ENCODE measurements at regions not wholly inside any gene's neighbourhood (a gene's known extent, or its start where the extent isn't known, plus 50 kb on each side); places are given as distances from the start of the nearest gene placed in this dataset.

DNA sequence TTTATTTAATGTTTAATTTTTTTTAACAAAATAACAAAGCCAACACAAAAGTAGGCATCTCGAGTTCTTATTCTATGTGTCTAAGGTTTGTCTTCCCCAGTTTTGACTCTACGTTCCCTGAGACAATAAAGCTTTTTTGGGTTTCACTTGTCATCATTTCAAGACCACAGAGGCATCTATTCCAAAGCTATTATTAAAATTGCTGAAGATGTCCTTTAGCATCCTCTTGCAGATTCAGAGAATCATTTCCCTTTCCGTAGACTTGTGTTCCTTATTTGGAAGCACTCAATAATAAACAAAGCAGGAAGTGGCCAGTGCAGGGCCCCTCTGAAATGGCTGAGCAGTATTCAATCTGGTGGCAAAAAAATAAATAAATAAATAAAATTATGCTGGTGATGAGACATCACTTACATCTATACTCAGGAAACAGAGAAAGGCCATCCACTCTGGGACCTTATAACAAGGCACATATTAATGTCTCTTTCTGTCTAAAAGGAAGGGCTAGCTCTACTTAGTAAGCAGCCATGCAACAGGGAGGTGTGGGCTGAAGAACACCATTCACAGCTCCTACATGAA is 362.3 kb downstream of the WDR72 start:
- H3K27me3 ChIP-seq: no peaks in the 10 kb centered on the region
- TF ChIP-seq CTCF (IDR thresholded peaks at IDR 0.05): no peak
- no peak for DNase-seq (ENCODE audit: low spot score in 2 of 2)
- H3K4me3 ChIP-seq: no peak overlapping the region
- no peaks in the 10 kb centered on the region for H3K36me3 ChIP-seq
- intact Hi-C loops (cut with DNase I): no loop called here
- H3K27ac ChIP-seq: no peak overlapping the region
- no peaks in the 10 kb centered on the region for H3K4me1 ChIP-seq
- no peaks in the 10 kb centered on the region for H3K9me3 ChIP-seq

GRCh38 chr15:53395871-53396270 is 363.6 kb downstream of the WDR72 start:
- no peaks in the 10 kb centered on the region for H3K27me3 ChIP-seq
- intact Hi-C loops (cut with DNase I): no loop called here
- no peaks in the 10 kb centered on the region for H3K4me1 ChIP-seq
- DNase-seq (ENCODE audit: low spot score in 2 of 2): no peak
- H3K36me3 ChIP-seq: no peaks in the 10 kb centered on the region
- H3K9me3 ChIP-seq: no peaks in the 10 kb centered on the region
- no peak overlapping the region for H3K4me3 ChIP-seq
- no peak for TF ChIP-seq CTCF (IDR thresholded peaks at IDR 0.05)
- no peak overlapping the region for H3K27ac ChIP-seq

DNA sequence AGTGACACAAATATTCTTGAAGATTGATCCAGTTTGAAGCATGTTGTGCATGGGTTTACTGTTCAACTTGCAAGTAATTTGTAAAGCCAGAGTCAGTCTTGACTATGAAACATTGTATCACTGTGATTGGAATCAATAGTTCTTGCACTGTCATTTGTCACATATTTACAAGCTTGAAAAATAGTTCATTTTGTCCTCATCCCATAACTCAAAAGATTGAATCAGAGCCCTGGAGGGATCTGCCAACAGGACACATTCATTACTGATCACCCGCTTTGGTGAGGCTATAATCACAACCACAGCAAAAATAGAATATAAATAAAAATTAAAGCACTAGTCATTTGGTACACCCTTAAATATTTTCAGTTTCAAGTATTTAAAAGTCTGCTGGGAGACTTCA is 368.9 kb downstream of the WDR72 start:
- Histone ChIP-seq H3K27ac (no peak overlapping the region), H3K36me3 (no peaks in the 10 kb centered on the region), H3K27me3 (no peaks in the 10 kb centered on the region), H3K9me3 (no peaks in the 10 kb centered on the region), H3K4me3 (no peak overlapping the region), H3K4me1 (no peaks in the 10 kb centered on the region)
- no peak for TF ChIP-seq CTCF (IDR thresholded peaks at IDR 0.05)
- intact Hi-C loops (cut with DNase I): no loop called here
- DNase-seq (ENCODE audit: low spot score in 2 of 2): no peak

DNA sequence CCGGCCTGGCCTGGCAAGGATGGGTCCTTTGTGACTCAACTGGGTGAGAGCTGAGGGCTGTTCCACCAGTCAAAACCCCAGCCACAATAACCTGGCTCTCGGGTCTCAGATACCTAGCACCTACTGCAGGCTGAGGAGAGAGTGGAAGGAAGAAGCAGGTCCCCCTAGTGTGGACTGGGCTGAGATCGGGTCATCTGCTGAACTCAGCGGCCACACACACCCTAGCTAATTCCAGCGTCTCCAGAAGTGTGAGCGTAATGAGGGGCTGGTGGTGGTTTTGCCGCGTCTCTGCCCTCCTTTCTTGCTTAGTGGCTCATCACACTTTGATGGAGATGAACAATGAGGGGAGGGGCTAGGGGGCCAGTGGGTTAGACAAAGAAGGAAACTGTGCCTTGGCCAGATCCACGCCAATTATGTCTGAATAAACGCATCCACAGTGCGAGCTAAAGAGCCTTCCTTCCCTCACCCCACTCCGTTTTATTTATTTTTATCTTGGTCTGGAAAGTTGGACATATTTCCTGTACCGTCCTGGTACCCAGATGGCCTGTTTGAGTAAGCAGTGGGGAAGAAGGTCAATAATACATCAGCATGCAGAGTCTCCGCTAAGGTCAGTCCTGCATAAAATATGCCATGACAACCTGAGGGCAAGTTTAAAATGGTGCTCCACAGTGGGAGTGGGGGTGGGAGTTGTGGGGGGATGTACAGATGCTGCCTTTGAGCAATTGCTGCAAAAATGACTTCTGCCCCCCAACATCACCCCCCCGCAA is 370.0 kb downstream of the WDR72 start:
- no peaks in the 10 kb centered on the region for H3K9me3 ChIP-seq
- H3K27me3 ChIP-seq: no peaks in the 10 kb centered on the region
- no peaks in the 10 kb centered on the region for H3K4me1 ChIP-seq
- no peak for DNase-seq (ENCODE audit: low spot score in 2 of 2)
- no peak for TF ChIP-seq CTCF (IDR thresholded peaks at IDR 0.05)
- H3K36me3 ChIP-seq: no peaks in the 10 kb centered on the region
- H3K4me3 ChIP-seq: no peak overlapping the region
- H3K27ac ChIP-seq: no peak overlapping the region
- intact Hi-C loops (cut with DNase I): no loop called here

DNA sequence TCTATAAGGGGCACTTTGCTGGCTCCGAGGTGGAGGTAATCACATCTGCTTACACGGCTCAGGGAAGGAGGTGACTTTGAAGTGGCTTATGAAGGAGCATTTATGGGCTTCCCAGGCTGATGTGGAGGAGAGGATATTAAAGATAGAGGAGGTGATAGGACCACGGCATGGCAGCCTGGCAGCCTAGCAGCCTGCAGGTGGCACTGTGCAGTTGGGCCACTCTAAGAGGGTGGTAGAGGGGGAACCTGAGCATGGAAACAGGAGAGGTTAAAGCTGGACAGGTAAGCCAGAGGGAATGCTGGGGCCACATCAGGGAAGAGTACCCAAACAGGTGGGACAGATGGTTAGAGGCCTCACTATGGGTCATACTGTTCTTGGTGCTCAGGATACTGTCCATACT is 375.0 kb downstream of the WDR72 start:
- DNase-seq (ENCODE audit: low spot score in 2 of 2): no peak
- Histone ChIP-seq H3K4me3 (no peak overlapping the region), H3K4me1 (no peaks in the 10 kb centered on the region), H3K27ac (no peak overlapping the region), H3K9me3 (no peaks in the 10 kb centered on the region), H3K36me3 (no peaks in the 10 kb centered on the region), H3K27me3 (no peaks in the 10 kb centered on the region)
- no peak for TF ChIP-seq CTCF (IDR thresholded peaks at IDR 0.05)
- intact Hi-C loops (cut with DNase I): no loop called here
